Panc1 (cell line): ENCODE measurements at regions not wholly inside any gene's neighbourhood (a gene's known extent, or its start where the extent isn't known, plus 50 kb on each side); places are given as distances from the start of the nearest gene placed in this dataset.

ENCODE experiments used
- ATAC-seq: fragments of 200-7000 bp; cut with Tn5 transposase; 2 replicates; pipeline ENCODE4 v1.9.1; 2020; ENCODE audit warnings: mild to moderate bottlenecking, moderate library complexity
- BruUV-seq: library from RNA; stranded (reverse); fragments of 400-500 nt; replicated peaks from 2 replicates; lab custom pipeline; 2021; lab: Mats Ljungman, UMichigan
- CTCF ChIA-PET: fragments of 300-600 bp; sonication (Branson Sonifier 250); formaldehyde crosslinking; loops from one replicate; lab custom pipeline; 2022; ENCODE audit warnings: antibody characterized with exemption; lab: Charles Lee
- POLR2A ChIA-PET: fragments of 300-600 bp; sonication (Branson Sonifier 250); formaldehyde crosslinking; loops from one replicate; lab custom pipeline; 2022; ENCODE audit warnings: antibody characterized with exemption; lab: Charles Lee
- DNase-seq: peaks from one replicate; pipeline ENCODE4 v3.0.0-alpha.2; 2010; ENCODE audit warnings: low read depth, low spot score
- H3K27ac ChIP-seq: 2 replicates; pipeline ENCODE4 v1.5.1; 2011; ENCODE audit warnings: mild to moderate bottlenecking, low read length, inconsistent platforms
- H3K27me3 ChIP-seq: fragments of 200-500 bp; sonication (Bioruptor generic); 2 replicates; pipeline ENCODE4 v1.6.0; 2014; ENCODE audit warnings: low read length, inconsistent platforms; ENCODE audit not compliant: control insufficient read depth, insufficient read depth
- H3K36me3 ChIP-seq: fragments of 200-500 bp; sonication (Bioruptor generic); 2 replicates; pipeline ENCODE4 v1.5.1; 2014; ENCODE audit warnings: inconsistent platforms, mild to moderate bottlenecking, low read length, moderate library complexity; ENCODE audit not compliant: control insufficient read depth, insufficient read depth
- H3K4me1 ChIP-seq: 2 replicates; pipeline ENCODE4 v1.5.1; 2011; ENCODE audit warnings: inconsistent platforms, mild to moderate bottlenecking, low read length, moderate library complexity; ENCODE audit not compliant: control insufficient read depth, insufficient read depth
- H3K4me3 ChIP-seq, 2 experiments: 2 replicates each; pipeline ENCODE4 v1.5.1; 2011 to 2012; ENCODE audit warnings: low read depth in 2 of 2, low read length in 2 of 2, mild to moderate bottlenecking in 2 of 2, inconsistent platforms in 1 of 2, moderate library complexity in 1 of 2
- H3K9me3 ChIP-seq: fragments of 200-500 bp; sonication (Bioruptor generic); 2 replicates; pipeline ENCODE4 v1.5.1; 2014; ENCODE audit warnings: low read depth, mild to moderate bottlenecking, inconsistent platforms, low read length, moderate library complexity; ENCODE audit not compliant: control insufficient read depth, insufficient read depth
- POLR2AphosphoS5 ChIP-seq: IDR thresholded peaks from 2 replicates; pipeline ENCODE4 v1.6.1; 2012; ENCODE audit warnings: mild to moderate bottlenecking, low read depth, low read length, moderate library complexity
- SIN3A ChIP-seq: IDR thresholded peaks from 2 replicates; pipeline ENCODE4 v1.6.1; 2012; ENCODE audit warnings: low read depth, mild to moderate bottlenecking, low read length, moderate library complexity, borderline replicate concordance; ENCODE audit not compliant: insufficient read depth
- TCF7L2 ChIP-seq: IDR thresholded peaks from 2 replicates; pipeline ENCODE4 v1.6.1; 2011; ENCODE audit warnings: mild to moderate bottlenecking, low read depth, low read length, inconsistent platforms
- in situ Hi-C: cut with HindIII; loops from 2 replicates; pipeline ENCODE4 v1.10.0; 2016; ENCODE audit warnings: low sequenced_read_pairs, low pct_unique_long_range_greater_than_20kb
- intact Hi-C: fragments of 100-400 bp; cut with micrococcal nuclease; formaldehyde crosslinking; loops from one replicate; pipeline ENCODE4 v1.10.0; 2022; ENCODE audit not compliant: unreplicated experiment
- TF ChIP-seq, protein P1 (sequence below): fragments of 450-650 bp; IDR thresholded peaks from 2 replicates; pipeline ENCODE4 v1.5.1; 2017; ENCODE audit warnings: mild to moderate bottlenecking
- TF ChIP-seq, protein P2 (sequence below), 2 experiments: IDR thresholded peaks; 2 replicates each; pipeline ENCODE4 v1.6.1; 2011 to 2012; ENCODE audit warnings: low read depth in 2 of 2, control low read depth in 1 of 2, low read length in 1 of 2, mild to moderate bottlenecking in 1 of 2, moderate library complexity in 1 of 2; ENCODE audit not compliant: insufficient read depth in 1 of 2

DNA sequence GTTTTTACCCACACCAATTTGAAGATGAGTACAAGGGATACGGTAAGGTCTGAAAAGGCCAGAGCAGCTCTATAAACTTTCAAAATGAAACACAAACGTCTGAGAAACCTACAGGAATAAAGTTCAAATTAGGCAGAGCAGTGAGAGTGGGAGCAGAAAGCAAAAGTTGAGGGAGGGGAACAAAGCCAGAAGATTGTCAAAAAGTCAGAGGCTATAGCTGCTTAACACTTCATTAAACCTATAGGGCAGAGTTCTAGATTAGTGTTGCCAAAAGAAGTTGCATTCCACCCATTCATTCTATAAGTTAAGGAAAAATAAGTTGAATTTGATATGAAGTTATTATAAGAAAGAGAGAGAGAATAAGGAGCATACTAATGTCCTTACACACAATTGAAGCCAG lies 309.6 kb upstream of the CD180 start:
- H3K4me3 ChIP-seq, result no peak overlapping the region
- ChIA-PET POLR2A (no interaction called here), CTCF (no interaction called here)
- DNase-seq, result no peak
- H3K9me3 ChIP-seq, result no peaks in the 10 kb centered on the region
- no peaks in the 10 kb centered on the region for H3K36me3 ChIP-seq
- TF ChIP-seq SIN3A, result no peak
- TF ChIP-seq, protein P1, sequence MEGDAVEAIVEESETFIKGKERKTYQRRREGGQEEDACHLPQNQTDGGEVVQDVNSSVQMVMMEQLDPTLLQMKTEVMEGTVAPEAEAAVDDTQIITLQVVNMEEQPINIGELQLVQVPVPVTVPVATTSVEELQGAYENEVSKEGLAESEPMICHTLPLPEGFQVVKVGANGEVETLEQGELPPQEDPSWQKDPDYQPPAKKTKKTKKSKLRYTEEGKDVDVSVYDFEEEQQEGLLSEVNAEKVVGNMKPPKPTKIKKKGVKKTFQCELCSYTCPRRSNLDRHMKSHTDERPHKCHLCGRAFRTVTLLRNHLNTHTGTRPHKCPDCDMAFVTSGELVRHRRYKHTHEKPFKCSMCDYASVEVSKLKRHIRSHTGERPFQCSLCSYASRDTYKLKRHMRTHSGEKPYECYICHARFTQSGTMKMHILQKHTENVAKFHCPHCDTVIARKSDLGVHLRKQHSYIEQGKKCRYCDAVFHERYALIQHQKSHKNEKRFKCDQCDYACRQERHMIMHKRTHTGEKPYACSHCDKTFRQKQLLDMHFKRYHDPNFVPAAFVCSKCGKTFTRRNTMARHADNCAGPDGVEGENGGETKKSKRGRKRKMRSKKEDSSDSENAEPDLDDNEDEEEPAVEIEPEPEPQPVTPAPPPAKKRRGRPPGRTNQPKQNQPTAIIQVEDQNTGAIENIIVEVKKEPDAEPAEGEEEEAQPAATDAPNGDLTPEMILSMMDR, result no peak
- no peak for TF ChIP-seq TCF7L2
- TF ChIP-seq POLR2AphosphoS5, result no peak
- TF ChIP-seq, protein P2, sequence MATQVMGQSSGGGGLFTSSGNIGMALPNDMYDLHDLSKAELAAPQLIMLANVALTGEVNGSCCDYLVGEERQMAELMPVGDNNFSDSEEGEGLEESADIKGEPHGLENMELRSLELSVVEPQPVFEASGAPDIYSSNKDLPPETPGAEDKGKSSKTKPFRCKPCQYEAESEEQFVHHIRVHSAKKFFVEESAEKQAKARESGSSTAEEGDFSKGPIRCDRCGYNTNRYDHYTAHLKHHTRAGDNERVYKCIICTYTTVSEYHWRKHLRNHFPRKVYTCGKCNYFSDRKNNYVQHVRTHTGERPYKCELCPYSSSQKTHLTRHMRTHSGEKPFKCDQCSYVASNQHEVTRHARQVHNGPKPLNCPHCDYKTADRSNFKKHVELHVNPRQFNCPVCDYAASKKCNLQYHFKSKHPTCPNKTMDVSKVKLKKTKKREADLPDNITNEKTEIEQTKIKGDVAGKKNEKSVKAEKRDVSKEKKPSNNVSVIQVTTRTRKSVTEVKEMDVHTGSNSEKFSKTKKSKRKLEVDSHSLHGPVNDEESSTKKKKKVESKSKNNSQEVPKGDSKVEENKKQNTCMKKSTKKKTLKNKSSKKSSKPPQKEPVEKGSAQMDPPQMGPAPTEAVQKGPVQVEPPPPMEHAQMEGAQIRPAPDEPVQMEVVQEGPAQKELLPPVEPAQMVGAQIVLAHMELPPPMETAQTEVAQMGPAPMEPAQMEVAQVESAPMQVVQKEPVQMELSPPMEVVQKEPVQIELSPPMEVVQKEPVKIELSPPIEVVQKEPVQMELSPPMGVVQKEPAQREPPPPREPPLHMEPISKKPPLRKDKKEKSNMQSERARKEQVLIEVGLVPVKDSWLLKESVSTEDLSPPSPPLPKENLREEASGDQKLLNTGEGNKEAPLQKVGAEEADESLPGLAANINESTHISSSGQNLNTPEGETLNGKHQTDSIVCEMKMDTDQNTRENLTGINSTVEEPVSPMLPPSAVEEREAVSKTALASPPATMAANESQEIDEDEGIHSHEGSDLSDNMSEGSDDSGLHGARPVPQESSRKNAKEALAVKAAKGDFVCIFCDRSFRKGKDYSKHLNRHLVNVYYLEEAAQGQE (IDR thresholded peaks at IDR 0.05; ENCODE audit: insufficient read depth in 1 of 2, low read depth in 2 of 2, low read length in 1 of 2), result no peak
- H3K27ac ChIP-seq, result no peak overlapping the region
- ATAC-seq, result no peak
- no TSS peak for BruUV-seq
- in situ Hi-C loops, result no loop called here
- H3K4me1 ChIP-seq, result no peaks in the 10 kb centered on the region
- intact Hi-C loops, result no loop called here
- no peaks in the 10 kb centered on the region for H3K27me3 ChIP-seq

DNA sequence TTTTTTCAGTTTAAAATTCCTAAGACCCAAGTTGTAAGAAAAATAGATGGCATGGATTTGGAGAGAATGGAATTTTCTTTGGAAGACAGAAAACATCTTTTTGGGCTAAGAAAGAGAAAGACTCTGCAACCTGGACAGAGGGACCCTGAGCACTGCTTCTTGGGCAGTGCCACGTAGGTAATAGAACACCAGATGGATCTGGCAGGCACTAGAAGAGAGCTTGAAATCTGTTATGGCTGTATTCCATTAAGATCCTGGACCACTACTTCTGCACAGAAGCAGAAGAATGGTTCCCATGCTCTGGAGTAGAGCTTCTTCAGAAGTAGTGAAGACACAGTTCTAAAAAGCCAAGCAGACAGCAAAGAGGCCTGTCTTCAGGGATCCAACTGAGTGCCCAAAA lies 306.4 kb upstream of the CD180 start:
- no peaks in the 10 kb centered on the region for H3K36me3 ChIP-seq
- POLR2A ChIA-PET, result no interaction called here
- no TSS peak for BruUV-seq
- intact Hi-C loops, result no loop called here
- CTCF ChIA-PET, result no interaction called here
- H3K27ac ChIP-seq, result no peak overlapping the region
- TF ChIP-seq, protein P1, result no peak
- TF ChIP-seq TCF7L2 (no peak), SIN3A (no peak), POLR2AphosphoS5 (no peak)
- TF ChIP-seq, protein P2 (IDR thresholded peaks at IDR 0.05; ENCODE audit: insufficient read depth in 1 of 2, low read depth in 2 of 2, low read length in 1 of 2), result no peak
- ATAC-seq, result no peak
- H3K4me1 ChIP-seq, result no peaks in the 10 kb centered on the region
- in situ Hi-C loops, result no loop called here
- no peaks in the 10 kb centered on the region for H3K27me3 ChIP-seq
- H3K9me3 ChIP-seq, result no peaks in the 10 kb centered on the region
- DNase-seq, result no peak
- H3K4me3 ChIP-seq, result no peak overlapping the region
